Effector CD8-positive, alpha-beta T cell (primary cell): ENCODE measurements at regions not wholly inside any gene's neighbourhood (a gene's known extent, or its start where the extent isn't known, plus 50 kb on each side); places are given as distances from the start of the nearest gene placed in this dataset.

Experiments used
- DNase-seq: peaks from one replicate; lab custom pipeline; 2025; lab: John Stamatoyannopoulos, UW

DNA sequence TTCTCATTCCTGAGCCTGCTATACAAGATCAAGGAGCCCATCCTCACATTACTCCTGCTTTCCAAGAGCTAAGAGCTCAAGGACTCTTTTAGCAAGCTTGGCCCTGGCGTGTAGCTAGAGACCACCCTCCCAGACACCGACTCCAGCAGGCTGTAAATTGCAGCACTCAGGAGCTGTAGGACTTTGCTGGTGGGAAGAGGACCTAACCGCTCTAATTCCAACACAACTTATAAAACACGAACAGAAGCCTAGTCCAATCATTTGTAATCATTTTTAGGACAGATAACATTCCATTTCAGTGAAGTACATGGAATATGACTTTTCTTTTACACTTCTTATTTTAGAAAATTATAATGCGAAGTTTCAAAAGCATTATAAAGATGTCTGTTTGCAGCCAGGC is 219.9 kb downstream of the NXNL2 start:
- DNase-seq: no peak

DNA sequence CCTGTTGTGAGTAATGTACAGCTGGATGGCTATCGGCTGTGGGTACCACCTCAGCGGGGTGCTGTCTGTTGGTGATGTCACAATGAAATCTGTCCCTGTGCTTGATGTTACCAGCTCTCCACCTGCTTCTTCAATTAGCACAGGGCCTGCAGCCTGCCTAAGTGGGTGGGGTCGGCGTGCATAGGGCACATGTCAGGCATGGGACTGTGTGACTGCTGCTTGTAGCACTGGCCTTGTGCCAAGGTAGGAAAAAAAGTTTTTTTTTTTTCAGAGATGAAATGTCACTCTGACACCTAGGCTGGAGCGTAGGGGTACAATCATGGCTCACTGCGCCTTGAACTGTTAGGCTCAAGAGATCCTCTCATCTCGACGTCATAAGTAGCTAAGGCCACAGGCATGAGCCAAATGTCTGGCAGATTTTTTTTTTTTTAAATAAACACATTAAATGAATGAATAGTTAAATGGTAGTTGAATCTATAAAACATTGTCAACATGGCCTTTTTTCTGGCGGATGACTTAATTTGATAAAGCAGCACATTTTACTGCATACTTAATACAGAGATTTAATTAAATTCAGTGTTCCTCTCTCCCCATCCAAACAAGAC is 222.5 kb downstream of the NXNL2 start:
- no peak for DNase-seq

DNA sequence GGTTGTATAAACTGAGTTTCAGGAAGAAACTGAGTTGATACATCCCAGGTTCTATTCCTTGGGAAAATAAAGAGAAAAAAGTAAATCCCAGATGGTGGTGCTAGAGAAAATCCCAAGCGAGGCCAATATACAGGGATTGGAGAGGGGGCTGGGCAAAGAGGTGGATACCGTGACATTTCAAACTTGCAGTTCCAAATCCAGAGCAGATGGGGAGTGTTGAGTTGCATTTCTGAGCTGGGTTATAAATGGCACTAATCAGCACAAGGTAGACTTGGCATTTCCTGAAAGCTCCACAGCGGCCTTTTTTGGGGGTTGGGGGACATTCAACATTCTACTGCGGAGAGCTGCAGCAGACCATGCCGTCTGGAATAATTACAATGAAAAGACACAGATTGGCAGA is 224.4 kb downstream of the NXNL2 start:
- DNase-seq: no peak

DNA sequence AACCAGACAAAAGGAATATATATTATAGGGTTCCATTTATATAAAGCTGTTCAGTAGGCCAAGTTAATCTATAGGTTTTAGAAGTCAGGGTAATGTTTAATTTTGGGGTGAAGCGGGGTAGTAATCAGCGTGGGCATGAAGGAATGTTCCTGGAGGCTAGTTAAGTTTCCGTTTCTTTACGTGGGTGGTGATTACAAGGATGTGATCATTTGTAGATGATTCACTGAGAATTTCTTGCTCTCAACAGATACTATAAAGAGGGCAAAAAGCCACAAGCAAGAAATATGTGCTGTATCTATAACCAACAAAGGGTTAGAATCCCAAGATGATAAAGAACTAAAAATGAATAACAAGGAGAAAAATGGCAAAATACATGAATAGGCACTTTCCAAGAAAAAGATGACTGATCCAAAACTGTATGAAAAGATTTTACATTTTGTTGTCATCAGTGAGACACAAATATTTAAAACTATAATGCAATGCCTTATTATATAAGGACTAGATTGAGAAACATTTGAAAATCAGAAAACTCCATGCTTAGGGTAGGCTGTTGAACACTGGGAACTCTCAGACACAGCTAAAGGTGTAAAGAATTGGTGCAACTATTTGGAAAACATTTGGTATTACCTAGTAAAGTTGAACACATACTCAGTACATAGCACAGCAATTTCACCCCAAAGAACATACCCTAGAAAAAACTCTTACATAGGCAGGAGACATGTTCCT is 224.3 kb upstream of the S1PR3 start:
- DNase-seq: no peak

- DNase-seq: no peak
Measured at GRCh38 chr9:88767504-88767790, 223.8 kb upstream of the S1PR3 start.

GRCh38 chr9:88772575-88772974 is 218.7 kb upstream of the S1PR3 start:
- DNase-seq: no peak

DNA sequence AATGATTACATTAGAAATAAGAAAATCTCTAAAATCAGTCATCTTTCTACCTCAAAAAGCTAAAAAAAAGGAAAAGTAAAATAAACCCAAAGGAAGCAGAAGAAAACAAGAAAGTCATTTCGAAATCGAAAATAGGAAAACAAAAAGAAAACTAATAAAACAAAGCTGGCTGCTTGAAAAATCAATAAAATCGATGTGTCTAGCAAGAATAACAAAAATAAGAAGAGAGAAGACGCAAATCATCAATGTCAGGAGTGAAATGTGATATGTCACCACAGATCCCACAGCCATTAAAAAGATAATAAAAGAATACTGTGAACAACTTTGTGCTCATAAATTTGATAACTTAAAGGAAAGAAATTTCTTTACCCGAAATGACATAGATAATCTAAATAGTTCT is 218.1 kb upstream of the S1PR3 start:
- DNase-seq: no peak

- DNase-seq: no peak
Measured at GRCh38 chr9:88773627-88774244, 217.5 kb upstream of the S1PR3 start.

DNA sequence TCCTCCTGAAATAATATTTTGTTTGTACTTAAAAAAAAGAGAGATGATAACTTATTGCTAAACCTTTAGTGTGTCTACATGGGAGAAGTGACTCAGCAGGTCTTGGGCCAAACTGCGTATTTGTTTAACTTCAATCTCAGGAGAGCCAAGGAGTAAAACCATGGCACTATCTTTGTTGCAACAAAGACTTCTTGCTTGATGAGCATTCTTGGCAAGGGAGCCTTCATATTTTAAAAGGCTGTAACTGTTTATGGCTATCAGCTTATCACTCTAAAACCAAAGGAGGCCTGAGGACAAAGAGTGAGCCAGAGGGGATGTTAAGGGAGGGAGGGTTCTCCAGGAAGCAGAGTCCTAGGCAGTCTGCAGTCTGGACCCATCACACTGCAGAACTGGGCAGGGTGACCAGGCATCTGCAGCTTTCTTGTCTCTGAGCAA is 216.2 kb upstream of the S1PR3 start:
- DNase-seq: no peak

- DNase-seq: no peak
Measured at GRCh38 chr9:88775559-88775958, 215.7 kb upstream of the S1PR3 start.

- no peak for DNase-seq
Measured at GRCh38 chr9:88775966-88776365, 215.3 kb upstream of the S1PR3 start.

- DNase-seq: no peak
Measured at GRCh38 chr9:88776717-88777497, 214.4 kb upstream of the S1PR3 start.

- DNase-seq: no peak
Measured at GRCh38 chr9:88777498-88778312, 213.6 kb upstream of the S1PR3 start.

GRCh38 chr9:88781628-88782391 is 209.5 kb upstream of the S1PR3 start:
- no peak for DNase-seq

- DNase-seq: no peak
Measured at GRCh38 chr9:88782931-88783710, 208.1 kb upstream of the S1PR3 start.

- DNase-seq: no peak
Measured at GRCh38 chr9:88783711-88784083, 207.6 kb upstream of the S1PR3 start.

- DNase-seq: no peak
Measured at GRCh38 chr9:88784960-88785359, 206.3 kb upstream of the S1PR3 start.

- DNase-seq: no peak
Measured at GRCh38 chr9:88786291-88787079, 204.8 kb upstream of the S1PR3 start.

GRCh38 chr9:88789785-88790184 is 201.5 kb upstream of the S1PR3 start:
- DNase-seq: no peak
